ENCODE measurements at regions not wholly inside any gene's neighbourhood (a gene's known extent, or its start where the extent isn't known, plus 50 kb on each side); places are given as distances from the start of the nearest gene placed in this dataset.
A peak's percentile ranks its signal among the peaks of the same experiment; 100 is the strongest.

GRCh38 chr7:41107938-41108448, 594.9 kb downstream of the INHBA start:
- DNase-seq = no peak
- no peaks in the 10 kb centered on the region for H3K27me3 ChIP-seq
- no peaks in the 10 kb centered on the region for H3K9me3 ChIP-seq
- no peaks in the 10 kb centered on the region for H3K36me3 ChIP-seq
- H3K4me3 ChIP-seq = no peak overlapping the region
- intact Hi-C loops (cut with DNase I; ENCODE audit: low total_unique reads) = no loop called here
- no peak overlapping the region for H3K27ac ChIP-seq
- H3K4me1 ChIP-seq = no peaks in the 10 kb centered on the region
- TF ChIP-seq POLR2A (IDR thresholded peaks at IDR 0.05) = no peak
- TF ChIP-seq, protein P1, sequence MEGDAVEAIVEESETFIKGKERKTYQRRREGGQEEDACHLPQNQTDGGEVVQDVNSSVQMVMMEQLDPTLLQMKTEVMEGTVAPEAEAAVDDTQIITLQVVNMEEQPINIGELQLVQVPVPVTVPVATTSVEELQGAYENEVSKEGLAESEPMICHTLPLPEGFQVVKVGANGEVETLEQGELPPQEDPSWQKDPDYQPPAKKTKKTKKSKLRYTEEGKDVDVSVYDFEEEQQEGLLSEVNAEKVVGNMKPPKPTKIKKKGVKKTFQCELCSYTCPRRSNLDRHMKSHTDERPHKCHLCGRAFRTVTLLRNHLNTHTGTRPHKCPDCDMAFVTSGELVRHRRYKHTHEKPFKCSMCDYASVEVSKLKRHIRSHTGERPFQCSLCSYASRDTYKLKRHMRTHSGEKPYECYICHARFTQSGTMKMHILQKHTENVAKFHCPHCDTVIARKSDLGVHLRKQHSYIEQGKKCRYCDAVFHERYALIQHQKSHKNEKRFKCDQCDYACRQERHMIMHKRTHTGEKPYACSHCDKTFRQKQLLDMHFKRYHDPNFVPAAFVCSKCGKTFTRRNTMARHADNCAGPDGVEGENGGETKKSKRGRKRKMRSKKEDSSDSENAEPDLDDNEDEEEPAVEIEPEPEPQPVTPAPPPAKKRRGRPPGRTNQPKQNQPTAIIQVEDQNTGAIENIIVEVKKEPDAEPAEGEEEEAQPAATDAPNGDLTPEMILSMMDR (IDR thresholded peaks at IDR 0.05) = no peak
- TF ChIP-seq POLR2AphosphoS5 (IDR thresholded peaks at IDR 0.05) = no peak
- TF ChIP-seq EP300 (IDR thresholded peaks at IDR 0.05) = no peak
- 34 to 44% (median 39%) methylated on average over 6 of the region's 6 CpGs for WGBS, 5 donors

DNA sequence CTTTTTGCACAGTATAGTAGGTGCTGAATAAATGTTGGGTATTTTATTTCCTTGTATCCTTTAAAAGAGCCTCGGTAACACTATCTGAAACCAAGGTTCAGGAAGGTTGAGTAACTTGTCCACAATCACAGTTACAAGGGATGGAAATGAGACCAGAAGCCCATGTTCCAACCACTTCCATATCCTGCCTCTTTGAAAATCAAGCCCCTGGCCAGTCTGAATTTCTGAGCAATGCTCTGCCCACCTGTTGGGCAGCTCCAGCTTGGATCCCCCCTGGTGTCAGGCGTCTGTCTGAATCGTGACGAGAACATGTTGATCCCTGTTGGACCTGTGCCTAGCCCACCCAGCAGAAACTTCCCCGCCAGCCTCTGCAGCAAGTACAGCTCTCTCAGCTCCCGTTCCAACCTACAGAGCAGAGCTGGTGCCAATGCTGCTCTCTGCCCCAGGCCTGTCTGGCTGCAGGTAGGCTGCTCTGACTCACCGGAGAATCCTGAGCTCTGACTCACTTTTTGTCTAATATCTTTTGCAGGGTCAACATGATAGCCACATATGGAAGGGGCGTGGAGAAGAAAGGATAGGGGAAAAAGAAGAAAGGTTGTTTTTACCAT, 595.5 kb downstream of the INHBA start:
- Histone ChIP-seq H3K4me1 (no peaks in the 10 kb centered on the region), H3K9me3 (no peaks in the 10 kb centered on the region), H3K27me3 (no peaks in the 10 kb centered on the region), H3K4me3 (no peak overlapping the region), H3K36me3 (no peaks in the 10 kb centered on the region), H3K27ac (no peak overlapping the region)
- peak in 1 of 2 donors; percentile 19 for DNase-seq
- intact Hi-C loops (cut with DNase I; ENCODE audit: low total_unique reads) = no loop called here
- TF ChIP-seq EP300 (IDR thresholded peaks at IDR 0.05) (no peak), POLR2A (IDR thresholded peaks at IDR 0.05) (no peak), POLR2AphosphoS5 (IDR thresholded peaks at IDR 0.05) (no peak)
- TF ChIP-seq, protein P1 (IDR thresholded peaks at IDR 0.05) = no peak
- WGBS, 5 donors = 47 to 71% (median 70%) methylated on average over 8 of the region's 8 CpGs

GRCh38 chr7:41104631-41105030, 598.3 kb downstream of the INHBA start:
- intact Hi-C loops (cut with DNase I; ENCODE audit: low total_unique reads) = no loop called here
- WGBS, 5 donors = 46 to 59% (median 48%) methylated on average over 1 of the region's 1 CpG
- Histone ChIP-seq H3K4me3 (no peak overlapping the region), H3K36me3 (no peaks in the 10 kb centered on the region), H3K9me3 (no peaks in the 10 kb centered on the region), H3K4me1 (no peaks in the 10 kb centered on the region), H3K27ac (no peak overlapping the region), H3K27me3 (no peaks in the 10 kb centered on the region)
- peak in 1 of 2 donors; percentile 23 for DNase-seq
- TF ChIP-seq POLR2AphosphoS5 (IDR thresholded peaks at IDR 0.05) = no peak
- TF ChIP-seq, protein P1 (IDR thresholded peaks at IDR 0.05) = no peak

DNA sequence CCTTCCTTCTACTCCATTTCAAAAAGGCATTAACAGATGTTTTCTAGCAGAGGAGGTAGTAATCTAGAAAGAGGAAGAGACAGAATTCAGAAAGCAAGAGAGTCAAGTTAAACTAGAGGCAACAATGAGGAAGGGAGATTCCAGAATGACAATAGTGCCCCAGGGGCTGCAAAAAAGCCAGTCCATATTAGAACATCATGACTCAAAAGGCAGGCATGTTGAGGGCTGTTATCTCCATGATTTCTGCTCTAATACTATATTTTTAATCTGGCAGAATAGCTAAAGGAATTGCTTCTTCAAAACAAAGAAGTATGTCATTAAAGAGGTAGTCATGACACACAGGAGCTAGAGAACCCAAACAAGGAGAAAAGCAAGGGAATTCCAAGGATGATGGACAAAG, 599.6 kb downstream of the INHBA start:
- Histone ChIP-seq H3K4me1 (no peaks in the 10 kb centered on the region), H3K9me3 (no peaks in the 10 kb centered on the region), H3K36me3 (no peaks in the 10 kb centered on the region), H3K27me3 (no peaks in the 10 kb centered on the region), H3K27ac (no peak overlapping the region), H3K4me3 (no peak overlapping the region)
- intact Hi-C loops (cut with DNase I; ENCODE audit: low total_unique reads) = no loop called here
- DNase-seq = no peak
- no peak for TF ChIP-seq EP300 (IDR thresholded peaks at IDR 0.05)
- TF ChIP-seq, protein P1 (IDR thresholded peaks at IDR 0.05) = no peak
- no peak for TF ChIP-seq POLR2AphosphoS5 (IDR thresholded peaks at IDR 0.05)
- no peak for TF ChIP-seq POLR2A (IDR thresholded peaks at IDR 0.05)

Data from stomach (tissue), 8 donors.